Panc1 (cell line): ENCODE measurements at regions not wholly inside any gene's neighbourhood (a gene's known extent, or its start where the extent isn't known, plus 50 kb on each side); places are given as distances from the start of the nearest gene placed in this dataset.

Source experiments
- POLR2AphosphoS5 ChIP-seq: IDR thresholded peaks from 2 replicates; pipeline ENCODE4 v1.6.1; 2012; ENCODE audit warnings: mild to moderate bottlenecking, low read depth, low read length, moderate library complexity
- SIN3A ChIP-seq: IDR thresholded peaks from 2 replicates; pipeline ENCODE4 v1.6.1; 2012; ENCODE audit warnings: low read depth, mild to moderate bottlenecking, low read length, moderate library complexity, borderline replicate concordance; ENCODE audit not compliant: insufficient read depth
- TCF7L2 ChIP-seq: IDR thresholded peaks from 2 replicates; pipeline ENCODE4 v1.6.1; 2011; ENCODE audit warnings: mild to moderate bottlenecking, low read depth, low read length, inconsistent platforms
- TF ChIP-seq, protein P1 (sequence below): fragments of 450-650 bp; IDR thresholded peaks from 2 replicates; pipeline ENCODE4 v1.5.1; 2017; ENCODE audit warnings: mild to moderate bottlenecking

DNA sequence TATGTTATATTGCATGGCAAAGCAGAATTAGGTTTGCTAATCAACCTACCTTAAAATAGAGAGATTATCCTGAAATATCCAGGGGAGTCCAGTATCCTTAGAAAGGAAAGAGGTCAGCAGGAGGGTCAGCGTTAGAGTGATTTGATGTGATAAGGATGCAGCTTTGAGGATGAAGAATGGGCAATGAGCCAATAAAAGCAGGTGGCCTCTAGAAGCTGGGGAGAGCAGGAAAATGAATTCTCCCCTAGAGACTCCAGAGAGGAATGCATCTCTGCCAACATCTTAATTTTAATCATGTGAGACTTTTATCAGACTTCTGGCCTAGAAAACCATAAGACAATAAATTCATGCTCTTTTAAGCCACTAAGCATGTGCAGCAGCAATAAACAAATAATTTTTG lies 65.7 kb upstream of the SYK start:
- TF ChIP-seq, protein P1, sequence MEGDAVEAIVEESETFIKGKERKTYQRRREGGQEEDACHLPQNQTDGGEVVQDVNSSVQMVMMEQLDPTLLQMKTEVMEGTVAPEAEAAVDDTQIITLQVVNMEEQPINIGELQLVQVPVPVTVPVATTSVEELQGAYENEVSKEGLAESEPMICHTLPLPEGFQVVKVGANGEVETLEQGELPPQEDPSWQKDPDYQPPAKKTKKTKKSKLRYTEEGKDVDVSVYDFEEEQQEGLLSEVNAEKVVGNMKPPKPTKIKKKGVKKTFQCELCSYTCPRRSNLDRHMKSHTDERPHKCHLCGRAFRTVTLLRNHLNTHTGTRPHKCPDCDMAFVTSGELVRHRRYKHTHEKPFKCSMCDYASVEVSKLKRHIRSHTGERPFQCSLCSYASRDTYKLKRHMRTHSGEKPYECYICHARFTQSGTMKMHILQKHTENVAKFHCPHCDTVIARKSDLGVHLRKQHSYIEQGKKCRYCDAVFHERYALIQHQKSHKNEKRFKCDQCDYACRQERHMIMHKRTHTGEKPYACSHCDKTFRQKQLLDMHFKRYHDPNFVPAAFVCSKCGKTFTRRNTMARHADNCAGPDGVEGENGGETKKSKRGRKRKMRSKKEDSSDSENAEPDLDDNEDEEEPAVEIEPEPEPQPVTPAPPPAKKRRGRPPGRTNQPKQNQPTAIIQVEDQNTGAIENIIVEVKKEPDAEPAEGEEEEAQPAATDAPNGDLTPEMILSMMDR: no peak
- no peak for TF ChIP-seq POLR2AphosphoS5
- no peak for TF ChIP-seq TCF7L2
- TF ChIP-seq SIN3A: no peak
